ENCODE measurements at regions not wholly inside any gene's neighbourhood (a gene's known extent, or its start where the extent isn't known, plus 50 kb on each side); places are given as distances from the start of the nearest gene placed in this dataset.

DNA sequence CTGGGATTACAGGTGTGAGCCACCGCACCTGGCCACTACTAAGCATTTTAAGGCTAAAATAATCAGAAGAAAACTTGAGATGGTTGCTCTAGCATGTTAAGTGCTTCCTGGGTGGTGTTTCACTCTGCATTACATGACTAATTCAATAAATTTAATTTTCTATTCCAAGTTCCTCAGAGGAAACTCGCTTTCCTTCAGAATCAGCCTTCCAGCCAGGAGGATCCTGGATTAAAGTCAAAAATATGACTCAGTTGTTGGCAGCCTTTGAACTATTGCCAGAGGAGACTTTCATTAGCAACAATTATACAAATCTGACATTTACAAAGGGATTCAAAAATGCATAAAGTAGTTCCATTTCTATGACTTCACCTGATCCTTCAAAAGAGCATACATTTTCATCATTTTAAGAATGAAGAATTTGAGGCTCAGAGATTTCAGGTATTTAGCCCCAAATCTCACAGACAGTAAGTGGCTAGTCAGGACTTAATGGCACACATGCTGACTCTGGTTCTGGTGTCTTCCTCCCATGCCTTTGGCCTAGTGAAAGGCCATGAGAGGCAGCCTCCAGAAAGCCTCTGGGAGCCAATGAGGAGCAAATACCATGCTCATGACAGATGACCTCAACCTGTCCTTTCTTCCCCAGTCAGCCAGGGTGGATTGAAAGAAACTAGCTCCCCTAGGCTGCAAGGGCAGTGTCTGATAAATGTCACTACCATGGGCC lies 115.7 kb downstream of the MAP3K21 start:
- H2AFZ ChIP-seq = no peak overlapping the region
- 0 out of 2 replicates have a peak, but pooled peaks cover 3% of the 10 kb centered on the region for H3F3A ChIP-seq (ENCODE audit: insufficient read depth)
- DNase-seq = peak; percentile 42
- H3K9me3 ChIP-seq (ENCODE audit: low read depth) = no peaks in the 10 kb centered on the region
- no peak overlapping the region for H3K9ac ChIP-seq
- H3K4me1 ChIP-seq (ENCODE audit: insufficient read depth) = no peaks in the 10 kb centered on the region
- H3K36me3 ChIP-seq (ENCODE audit: low read depth) = no peaks in the 10 kb centered on the region
- no peaks in the 10 kb centered on the region for H3K9me2 ChIP-seq (ENCODE audit: insufficient read depth)
- no peak overlapping the region for H3K27ac ChIP-seq
- H3K4me3 ChIP-seq = no peak overlapping the region
- peaks cover 13% of the 10 kb centered on the region for H3K27me3 ChIP-seq (replicated peaks; ENCODE audit: insufficient read depth)
- TF ChIP-seq EZH2phosphoT487 (IDR thresholded peaks at IDR 0.05; ENCODE audit: insufficient read depth, low read depth) = no peak
- TF ChIP-seq EZH2 (IDR thresholded peaks at IDR 0.05; ENCODE audit: insufficient read depth, poor library complexity, severe bottlenecking) = no peak
- H4K20me1 ChIP-seq (ENCODE audit: insufficient read depth) = no peaks in the 10 kb centered on the region
- 38 to 48% methylated on average over 2 of the region's 2 CpGs for WGBS, 2 experiments (ENCODE audit: low coverage in 1 of 2, low lambda C conversion rate in 2 of 2, missing lambda C conversion rate in 2 of 2)
- no peak overlapping the region for H3K4me2 ChIP-seq (ENCODE audit: unreplicated experiment)
- H3K79me2 ChIP-seq (ENCODE audit: insufficient read depth) = no peaks in the 10 kb centered on the region
- in situ Hi-C loops (cut with MboI) = loop anchor here (25.0 kb wide), 1 partner anchor 619 kb away; no protein-coding TSS in a partner anchor

DNA sequence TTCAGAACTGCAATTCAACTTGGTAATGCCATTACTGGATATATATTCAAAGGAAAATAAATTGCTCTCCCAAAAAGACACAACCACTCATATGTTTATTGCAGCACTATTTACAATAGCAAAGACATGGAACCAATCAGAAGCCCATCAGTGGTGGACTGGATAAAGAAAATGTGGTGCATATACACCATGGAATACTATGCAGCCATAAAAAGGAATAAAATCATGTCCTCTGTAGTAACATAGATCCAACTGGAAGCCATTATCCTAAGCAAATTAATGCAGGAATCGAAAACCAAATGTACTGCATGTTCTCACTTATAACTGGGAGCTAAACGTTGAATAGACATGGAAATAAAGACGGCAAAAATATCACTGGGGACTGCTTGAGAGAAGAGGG lies 117.0 kb downstream of the MAP3K21 start:
- 40 to 44% methylated on average over 3 of the region's 3 CpGs for WGBS, 2 experiments (ENCODE audit: low coverage in 1 of 2, low lambda C conversion rate in 2 of 2, missing lambda C conversion rate in 2 of 2)
- no peak for DNase-seq
- Histone ChIP-seq H3K9ac (no peak overlapping the region), H4K20me1 (ENCODE audit: insufficient read depth) (no peaks in the 10 kb centered on the region), H3K27me3 (replicated peaks; ENCODE audit: insufficient read depth) (peaks cover 6% of the 10 kb centered on the region), H3K9me2 (ENCODE audit: insufficient read depth) (no peaks in the 10 kb centered on the region), H3K79me2 (ENCODE audit: insufficient read depth) (no peaks in the 10 kb centered on the region), H3K4me1 (ENCODE audit: insufficient read depth) (no peaks in the 10 kb centered on the region), H3F3A (ENCODE audit: insufficient read depth) (0 out of 2 replicates have a peak, but pooled peaks cover 3% of the 10 kb centered on the region), H3K4me3 (no peak overlapping the region), H3K4me2 (ENCODE audit: unreplicated experiment) (no peak overlapping the region), H3K9me3 (ENCODE audit: low read depth) (no peaks in the 10 kb centered on the region), H3K27ac (no peak overlapping the region), H3K36me3 (ENCODE audit: low read depth) (no peaks in the 10 kb centered on the region), H2AFZ (no peak overlapping the region)
- TF ChIP-seq EZH2 (IDR thresholded peaks at IDR 0.05; ENCODE audit: insufficient read depth, poor library complexity, severe bottlenecking) (no peak), EZH2phosphoT487 (IDR thresholded peaks at IDR 0.05; ENCODE audit: insufficient read depth, low read depth) (no peak)
- in situ Hi-C loops (cut with MboI) = loop anchor here (25.0 kb wide), 1 partner anchor 618 kb away; no protein-coding TSS in a partner anchor

DNA sequence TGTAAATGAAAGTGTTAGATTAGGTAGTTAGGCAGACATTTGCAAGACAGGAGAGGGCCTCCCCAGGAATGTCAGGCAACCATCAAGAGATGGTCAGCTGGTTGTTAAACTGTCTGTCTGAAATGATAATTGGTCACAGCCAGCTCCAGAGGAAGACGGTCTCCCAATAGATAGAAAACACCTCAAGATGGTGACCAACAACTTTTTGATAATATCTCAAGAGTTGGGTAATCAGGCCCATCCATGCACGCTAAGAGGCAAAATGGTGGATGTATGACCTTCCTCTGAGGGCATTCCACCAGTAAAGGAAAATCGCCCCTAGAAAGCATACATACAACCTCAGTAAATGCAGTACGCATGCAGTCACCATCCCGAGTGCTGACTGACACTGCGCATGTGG lies 118.2 kb downstream of the MAP3K21 start:
- Histone ChIP-seq H4K20me1 (ENCODE audit: insufficient read depth) (no peaks in the 10 kb centered on the region), H3K36me3 (ENCODE audit: low read depth) (no peaks in the 10 kb centered on the region), H3K27ac (no peak overlapping the region), H3K27me3 (replicated peaks; ENCODE audit: insufficient read depth) (peaks cover 5% of the 10 kb centered on the region; the same call in 1 of the 2 replicates), H3K4me1 (ENCODE audit: insufficient read depth) (no peaks in the 10 kb centered on the region), H3K4me3 (no peak overlapping the region), H2AFZ (no peak overlapping the region), H3K9me3 (ENCODE audit: low read depth) (no peaks in the 10 kb centered on the region), H3K79me2 (ENCODE audit: insufficient read depth) (no peaks in the 10 kb centered on the region), H3K9me2 (ENCODE audit: insufficient read depth) (no peaks in the 10 kb centered on the region), H3F3A (ENCODE audit: insufficient read depth) (0 out of 2 replicates have a peak, but pooled peaks cover 3% of the 10 kb centered on the region), H3K9ac (no peak overlapping the region), H3K4me2 (ENCODE audit: unreplicated experiment) (no peak overlapping the region)
- DNase-seq = no peak
- in situ Hi-C loops (cut with MboI) = loop anchor here (25.0 kb wide), 1 partner anchor 617 kb away; no protein-coding TSS in a partner anchor
- 47 to 64% methylated on average over 6 of the region's 6 CpGs for WGBS, 2 experiments (ENCODE audit: low coverage in 1 of 2, low lambda C conversion rate in 2 of 2, missing lambda C conversion rate in 2 of 2)
- TF ChIP-seq EZH2 (IDR thresholded peaks at IDR 0.05; ENCODE audit: insufficient read depth, poor library complexity, severe bottlenecking) = no peak
- no peak for TF ChIP-seq EZH2phosphoT487 (IDR thresholded peaks at IDR 0.05; ENCODE audit: insufficient read depth, low read depth)

DNA sequence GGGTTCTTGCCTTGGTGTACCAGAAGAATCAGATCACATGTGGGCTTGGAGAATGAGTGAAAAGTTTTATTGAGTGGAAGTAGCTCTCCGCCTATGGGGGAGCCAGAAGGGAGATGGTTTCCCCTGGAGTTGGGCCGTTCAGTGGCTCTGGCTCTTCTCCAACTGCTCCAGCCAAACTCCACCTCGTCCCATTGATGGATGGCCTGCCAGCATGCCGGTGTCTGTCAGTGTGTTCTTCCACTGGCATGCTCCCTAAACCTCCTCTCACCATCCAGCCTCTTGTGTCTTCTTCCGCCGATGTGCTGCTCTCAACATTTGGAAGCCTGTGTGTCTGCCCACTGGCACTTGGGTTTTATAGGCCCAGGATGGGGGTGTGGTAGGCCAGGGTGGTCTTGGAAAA lies 119.4 kb downstream of the MAP3K21 start:
- Histone ChIP-seq H2AFZ (no peak overlapping the region), H3K4me1 (ENCODE audit: insufficient read depth) (no peaks in the 10 kb centered on the region), H3K9me3 (ENCODE audit: low read depth) (no peaks in the 10 kb centered on the region), H3K4me2 (ENCODE audit: unreplicated experiment) (no peak overlapping the region), H3K4me3 (no peak overlapping the region), H3K27me3 (replicated peaks; ENCODE audit: insufficient read depth) (no peaks in the 10 kb centered on the region; the same call in 1 of the 2 replicates), H3K9me2 (ENCODE audit: insufficient read depth) (no peaks in the 10 kb centered on the region), H4K20me1 (ENCODE audit: insufficient read depth) (no peaks in the 10 kb centered on the region), H3F3A (ENCODE audit: insufficient read depth) (0 out of 2 replicates have a peak, but pooled peaks cover 3% of the 10 kb centered on the region), H3K9ac (no peak overlapping the region), H3K27ac (no peak overlapping the region), H3K79me2 (ENCODE audit: insufficient read depth) (no peaks in the 10 kb centered on the region), H3K36me3 (ENCODE audit: low read depth) (no peaks in the 10 kb centered on the region)
- TF ChIP-seq EZH2phosphoT487 (IDR thresholded peaks at IDR 0.05; ENCODE audit: insufficient read depth, low read depth) (no peak), EZH2 (IDR thresholded peaks at IDR 0.05; ENCODE audit: insufficient read depth, poor library complexity, severe bottlenecking) (no peak)
- 29 to 37% methylated on average over 6 of the region's 6 CpGs for WGBS, 2 experiments (ENCODE audit: low coverage in 1 of 2, low lambda C conversion rate in 2 of 2, missing lambda C conversion rate in 2 of 2)
- in situ Hi-C loops (cut with MboI) = loop anchor here (25.0 kb wide), 1 partner anchor 615 kb away; no protein-coding TSS in a partner anchor
- DNase-seq = no peak

Data from GM23248 (cell line).